OCI-LY1 (cell line): ENCODE measurements at regions not wholly inside any gene's neighbourhood (a gene's known extent, or its start where the extent isn't known, plus 50 kb on each side); places are given as distances from the start of the nearest gene placed in this dataset.
"Not testable (repeated sequence)": the region's sequence is repeated elsewhere in the genome, so short reads cannot be mapped to it uniquely, and the experiment has no call there.

Experiments used
- CTCF ChIP-seq: fragments of 200-600 bp; sonication (generic), shearing (Covaris generic); IDR thresholded peaks from 2 replicates; pipeline ENCODE4 v1.5.1; 2017; ENCODE audit warnings: mild to moderate bottlenecking, antibody characterized with exemption, low read length, moderate library complexity, mixed read lengths
- EZH2 ChIP-seq: fragments of 200-600 bp; sonication (generic), shearing (Covaris generic); IDR thresholded peaks from 2 replicates; pipeline ENCODE4 v1.8.0; 2017; ENCODE audit warnings: borderline replicate concordance, mixed run types, mild to moderate bottlenecking, antibody characterized with exemption, low read length, moderate library complexity, mixed read lengths

- not testable (repeated sequence) for TF ChIP-seq CTCF, EZH2
Observed at GRCh38 chr18:14215952-14216351, 83.7 kb upstream of the ZNF519 start.
